ENCODE measurements at regions not wholly inside any gene's neighbourhood (a gene's known extent, or its start where the extent isn't known, plus 50 kb on each side); places are given as distances from the start of the nearest gene placed in this dataset.
"Not testable (repeated sequence)": the region's sequence is repeated elsewhere in the genome, so short reads cannot be mapped to it uniquely, and the experiment has no call there.

- not testable (repeated sequence) for DNase-seq
These were observed 473.3 kb upstream of the NPAP1 start for GRCh38 chr15:24202297-24202696.

GRCh38 chr15:24211742-24212476 lies 463.7 kb upstream of the NPAP1 start:
- DNase-seq, result not testable (repeated sequence)

GRCh38 chr15:24223739-24224138 lies 451.8 kb upstream of the NPAP1 start:
- DNase-seq, result no peak

GRCh38 chr15:24224161-24224560 lies 451.4 kb upstream of the NPAP1 start:
- no peak for DNase-seq

GRCh38 chr15:24228922-24229321 lies 446.7 kb upstream of the NPAP1 start:
- DNase-seq, result not testable (repeated sequence)

- not testable (repeated sequence) for DNase-seq
These were observed 442.4 kb upstream of the NPAP1 start for GRCh38 chr15:24233134-24233533.

- DNase-seq, result not testable (repeated sequence)
These were observed 435.0 kb upstream of the NPAP1 start for GRCh38 chr15:24240580-24240979.

- DNase-seq, result peak in 1 of 2 donors; percentile 31
These were observed 416.5 kb upstream of the NPAP1 start for GRCh38 chr15:24259106-24259505.

GRCh38 chr15:24260407-24260806 lies 415.2 kb upstream of the NPAP1 start:
- not testable (repeated sequence) for DNase-seq

GRCh38 chr15:24260854-24261253 lies 414.7 kb upstream of the NPAP1 start:
- DNase-seq, result not testable (repeated sequence)

GRCh38 chr15:24268536-24269165 lies 406.9 kb upstream of the NPAP1 start:
- not testable (repeated sequence) for DNase-seq

- peak in 1 of 2 donors; percentile 13 for DNase-seq
These were observed 406.4 kb upstream of the NPAP1 start for GRCh38 chr15:24269166-24269571.

- DNase-seq, result no peak
These were observed 405.7 kb upstream of the NPAP1 start for GRCh38 chr15:24269923-24270322.

- DNase-seq, result not testable (repeated sequence)
These were observed 403.9 kb upstream of the NPAP1 start for GRCh38 chr15:24271496-24272244.

GRCh38 chr15:24292837-24293236 lies 382.7 kb upstream of the NPAP1 start:
- DNase-seq, result no peak

GRCh38 chr15:24300804-24301368 lies 374.7 kb upstream of the NPAP1 start:
- DNase-seq, result not testable (repeated sequence)

GRCh38 chr15:24301999-24302398 lies 373.6 kb upstream of the NPAP1 start:
- DNase-seq, result not testable (repeated sequence)

GRCh38 chr15:24304747-24305146 lies 370.8 kb upstream of the NPAP1 start:
- not testable (repeated sequence) for DNase-seq

- DNase-seq, result not testable (repeated sequence)
These were observed 369.9 kb upstream of the NPAP1 start for GRCh38 chr15:24305643-24306042.

GRCh38 chr15:24309700-24310099 lies 365.9 kb upstream of the NPAP1 start:
- DNase-seq, result not testable (repeated sequence)

GRCh38 chr15:24311692-24312091 lies 363.9 kb upstream of the NPAP1 start:
- not testable (repeated sequence) for DNase-seq

GRCh38 chr15:24316326-24316725 lies 359.2 kb upstream of the NPAP1 start:
- DNase-seq, result not testable (repeated sequence)

- DNase-seq, result no peak
These were observed 356.6 kb upstream of the NPAP1 start for GRCh38 chr15:24318981-24319380.
